Ascending aorta (tissue), 2 donors: ENCODE measurements at regions not wholly inside any gene's neighbourhood (a gene's known extent, or its start where the extent isn't known, plus 50 kb on each side); places are given as distances from the start of the nearest gene placed in this dataset.

ENCODE experiments used
- DNase-seq, 2 donors: peaks; one replicate each; pipeline ENCODE4 v3.0.0-alpha.2; 2019; ENCODE audit warnings: low spot score in 2 of 2
- H3K27ac ChIP-seq, 2 donors: fragments of 200-600 bp; sonication (generic); one replicate each; pipeline ENCODE4 v1.5.1; 2016 to 2017; ENCODE audit warnings: mild to moderate bottlenecking in 1 of 2
- H3K27me3 ChIP-seq: fragments of 200-600 bp; sonication (generic); one replicate; pipeline ENCODE4 v1.5.1; 2017
- H3K36me3 ChIP-seq, 2 donors: fragments of 200-600 bp; sonication (generic); one replicate each; pipeline ENCODE4 v1.5.1; 2016
- H3K4me1 ChIP-seq, 2 donors: fragments of 200-600 bp; sonication (generic); one replicate each; pipeline ENCODE4 v1.5.1; 2016 to 2017; ENCODE audit warnings: mild to moderate bottlenecking in 1 of 2
- H3K4me3 ChIP-seq, 2 donors: fragments of 200-600 bp; sonication (generic); one replicate each; pipeline ENCODE4 v1.5.1; 2016 to 2017; ENCODE audit warnings: mild to moderate bottlenecking in 1 of 2
- H3K9me3 ChIP-seq, 2 donors: fragments of 200-600 bp; sonication (generic); one replicate each; pipeline ENCODE4 v1.5.1; 2016
- intact Hi-C: fragments of 100-400 bp; cut with DNase I; formaldehyde crosslinking; loops from one replicate; pipeline ENCODE4 v1.15.1; 2023
- TF ChIP-seq, protein P1 (sequence below), 3 experiments: fragments of 200-600 bp in 2 of 3; fragments of 450-650 bp in 1 of 3; sonication (generic) in 2 of 3; IDR thresholded peaks; one replicate each; pipeline ENCODE4 v1.5.1; 2016 to 2019; ENCODE audit warnings: antibody characterized with exemption in 3 of 3, mild to moderate bottlenecking in 1 of 3, moderate library complexity in 1 of 3

GRCh38 chr2:145064511-145064910 lies 544.6 kb upstream of the ZEB2 start:
- intact Hi-C loops: no loop called here
- Histone ChIP-seq H3K27ac (no peak overlapping the region), H3K9me3 (no peaks in the 10 kb centered on the region), H3K27me3 (no peaks in the 10 kb centered on the region), H3K4me1 (no peaks in the 10 kb centered on the region), H3K36me3 (no peaks in the 10 kb centered on the region), H3K4me3 (no peak overlapping the region)
- TF ChIP-seq, protein P1, sequence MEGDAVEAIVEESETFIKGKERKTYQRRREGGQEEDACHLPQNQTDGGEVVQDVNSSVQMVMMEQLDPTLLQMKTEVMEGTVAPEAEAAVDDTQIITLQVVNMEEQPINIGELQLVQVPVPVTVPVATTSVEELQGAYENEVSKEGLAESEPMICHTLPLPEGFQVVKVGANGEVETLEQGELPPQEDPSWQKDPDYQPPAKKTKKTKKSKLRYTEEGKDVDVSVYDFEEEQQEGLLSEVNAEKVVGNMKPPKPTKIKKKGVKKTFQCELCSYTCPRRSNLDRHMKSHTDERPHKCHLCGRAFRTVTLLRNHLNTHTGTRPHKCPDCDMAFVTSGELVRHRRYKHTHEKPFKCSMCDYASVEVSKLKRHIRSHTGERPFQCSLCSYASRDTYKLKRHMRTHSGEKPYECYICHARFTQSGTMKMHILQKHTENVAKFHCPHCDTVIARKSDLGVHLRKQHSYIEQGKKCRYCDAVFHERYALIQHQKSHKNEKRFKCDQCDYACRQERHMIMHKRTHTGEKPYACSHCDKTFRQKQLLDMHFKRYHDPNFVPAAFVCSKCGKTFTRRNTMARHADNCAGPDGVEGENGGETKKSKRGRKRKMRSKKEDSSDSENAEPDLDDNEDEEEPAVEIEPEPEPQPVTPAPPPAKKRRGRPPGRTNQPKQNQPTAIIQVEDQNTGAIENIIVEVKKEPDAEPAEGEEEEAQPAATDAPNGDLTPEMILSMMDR (IDR thresholded peaks at IDR 0.05): no peak
- no peak for DNase-seq

- intact Hi-C loops: no loop called here
- TF ChIP-seq, protein P1 (IDR thresholded peaks at IDR 0.05): no peak
- DNase-seq: no peak
Measured at GRCh38 chr2:145060876-145061275, 541.0 kb upstream of the ZEB2 start.

DNA sequence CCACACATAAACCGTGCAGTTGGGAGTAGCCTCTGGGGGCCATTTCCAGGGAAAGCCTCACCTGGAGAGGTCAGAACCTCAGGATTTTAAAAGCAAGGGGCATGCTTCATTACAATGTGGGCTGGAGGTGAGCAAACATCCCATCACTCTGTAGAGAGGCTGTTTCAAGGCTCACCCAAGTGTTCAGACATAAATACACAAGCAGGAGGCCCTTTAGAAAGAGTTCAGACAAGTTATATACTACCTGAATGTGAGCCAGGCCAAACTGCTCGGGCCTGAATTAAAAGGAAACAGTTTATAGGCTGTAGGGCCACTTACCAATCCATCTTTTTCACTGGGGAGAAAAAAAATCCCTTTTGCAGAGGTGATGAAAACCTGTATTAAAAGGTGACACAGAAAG lies 540.0 kb upstream of the ZEB2 start:
- no peak overlapping the region for H3K27ac ChIP-seq
- H3K4me3 ChIP-seq: no peak overlapping the region
- DNase-seq: no peak
- TF ChIP-seq, protein P1 (IDR thresholded peaks at IDR 0.05): no peak
- intact Hi-C loops: no loop called here
- no peaks in the 10 kb centered on the region for H3K36me3 ChIP-seq
- H3K9me3 ChIP-seq: no peaks in the 10 kb centered on the region
- H3K4me1 ChIP-seq: no peaks in the 10 kb centered on the region
- H3K27me3 ChIP-seq: no peaks in the 10 kb centered on the region

More at GRCh38 chr2:145060876-145061275, 541.0 kb upstream of the ZEB2 start:
- Histone ChIP-seq H3K36me3 (no peaks in the 10 kb centered on the region), H3K9me3 (no peaks in the 10 kb centered on the region), H3K27me3 (no peaks in the 10 kb centered on the region), H3K4me1 (no peaks in the 10 kb centered on the region), H3K27ac (no peak overlapping the region), H3K4me3 (no peak overlapping the region)

GRCh38 chr2:145059343-145059742 lies 539.4 kb upstream of the ZEB2 start:
- H3K4me3 ChIP-seq: no peak overlapping the region
- intact Hi-C loops: no loop called here
- no peaks in the 10 kb centered on the region for H3K27me3 ChIP-seq
- DNase-seq: no peak
- TF ChIP-seq, protein P1 (IDR thresholded peaks at IDR 0.05): no peak
- H3K9me3 ChIP-seq: no peaks in the 10 kb centered on the region
- no peaks in the 10 kb centered on the region for H3K36me3 ChIP-seq
- no peaks in the 10 kb centered on the region for H3K4me1 ChIP-seq
- no peak overlapping the region for H3K27ac ChIP-seq

DNA sequence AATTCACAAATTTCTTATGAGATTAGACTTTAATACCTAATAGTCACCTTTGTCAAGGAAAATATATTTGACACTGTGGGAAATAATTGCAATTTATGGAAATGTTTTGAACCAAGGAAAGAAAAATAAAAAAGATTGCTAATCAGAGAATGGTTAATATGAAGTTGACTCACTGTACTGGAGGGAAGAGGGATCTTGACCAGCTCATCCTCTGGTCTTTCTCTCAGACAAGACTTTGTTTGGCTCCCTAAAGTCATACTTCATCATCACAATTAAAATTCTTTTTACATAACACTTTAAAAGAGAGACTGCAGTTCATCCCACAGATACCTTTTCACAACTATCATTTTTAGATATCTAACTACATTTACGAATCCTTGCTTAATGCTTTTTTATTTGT lies 538.5 kb upstream of the ZEB2 start:
- H3K9me3 ChIP-seq: no peaks in the 10 kb centered on the region
- no peak overlapping the region for H3K27ac ChIP-seq
- no peak for DNase-seq
- no peaks in the 10 kb centered on the region for H3K4me1 ChIP-seq
- H3K36me3 ChIP-seq: no peaks in the 10 kb centered on the region
- intact Hi-C loops: no loop called here
- no peak overlapping the region for H3K4me3 ChIP-seq
- TF ChIP-seq, protein P1 (IDR thresholded peaks at IDR 0.05): no peak
- H3K27me3 ChIP-seq: no peaks in the 10 kb centered on the region

DNA sequence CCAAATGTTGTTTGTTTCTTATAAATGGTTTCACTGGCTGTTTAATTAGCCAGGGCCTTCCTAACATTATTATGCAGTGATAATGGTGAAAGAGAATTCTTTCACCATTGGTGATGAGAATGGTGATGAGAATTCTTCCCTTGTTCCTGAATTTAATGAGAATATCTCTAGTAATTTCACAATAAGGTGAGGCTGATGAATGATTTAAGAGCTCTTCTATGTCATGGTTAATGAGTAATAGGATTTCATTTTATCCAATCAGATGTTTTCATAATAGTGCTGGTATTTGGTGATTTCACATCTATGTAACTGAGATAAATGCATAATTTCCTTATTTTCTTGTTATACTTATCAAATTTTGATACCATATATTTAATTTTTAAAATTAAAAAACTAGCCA lies 535.7 kb upstream of the ZEB2 start:
- Histone ChIP-seq H3K36me3 (no peaks in the 10 kb centered on the region), H3K27me3 (no peaks in the 10 kb centered on the region), H3K4me1 (no peaks in the 10 kb centered on the region), H3K9me3 (no peaks in the 10 kb centered on the region), H3K4me3 (no peak overlapping the region), H3K27ac (no peak overlapping the region)
- intact Hi-C loops: no loop called here
- DNase-seq: no peak
- TF ChIP-seq, protein P1 (IDR thresholded peaks at IDR 0.05): no peak
